Motor neuron (in vitro differentiated cells): ENCODE measurements at regions not wholly inside any gene's neighbourhood (a gene's known extent, or its start where the extent isn't known, plus 50 kb on each side); places are given as distances from the start of the nearest gene placed in this dataset.
A peak's percentile ranks its signal among the peaks of the same experiment; 100 is the strongest.

Experiments
- ATAC-seq, 8 experiments: fragments of 200-7000 bp; cut with Tn5 transposase; replicated peaks in 6 of 8; 2 replicates each; pipeline ENCODE4 v1.8.0; 2021; ENCODE audit warnings: mild to moderate bottlenecking in 8 of 8, moderate library complexity in 8 of 8
- H3K27ac ChIP-seq, 2 donors: fragments of 250-450 bp; sonication (Bioruptor Pico); 2 replicates each; pipeline ENCODE4 v1.9.0; 2021; ENCODE audit warnings: antibody characterized with exemption in 2 of 2, mild to moderate bottlenecking in 2 of 2, moderate library complexity in 1 of 2
- H3K4me1 ChIP-seq, 2 donors: fragments of 250-450 bp; sonication (Bioruptor Pico); replicated peaks in 1 of 2; 2 replicates each; pipeline ENCODE4 v1.6.1; 2021; ENCODE audit warnings: antibody characterized with exemption in 2 of 2, mild to moderate bottlenecking in 2 of 2, moderate library complexity in 1 of 2
- H3K4me3 ChIP-seq, 5 donors: fragments of 250-450 bp; sonication (Bioruptor Pico); 2 replicates each; pipeline ENCODE4 v1.9.0; 2021; ENCODE audit warnings: antibody characterized with exemption in 5 of 5, mild to moderate bottlenecking in 5 of 5, moderate library complexity in 4 of 5
- WGBS, 10 experiments: fragments of 450-650 bp; shearing (Covaris generic); methylation state at CpG; one replicate each; pipeline ENCODE4 v1.0.0; 2022; 5-methylcytosine and 5-hydroxymethylcytosine counted together
- in situ Hi-C, 9 experiments: fragments of 400-800 bp; cut with MboI; loops; one replicate each; pipeline ENCODE4 v1.15.0; 2021; ENCODE audit warnings: low sequenced_read_pairs in 9 of 9, low pct_unique_long_range_greater_than_20kb in 2 of 9; ENCODE audit not compliant: unreplicated experiment in 9 of 9

- Histone ChIP-seq H3K27ac (no peak overlapping the region), H3K4me1 (no peaks in the 10 kb centered on the region), H3K4me3 (no peak overlapping the region)
- no peak for ATAC-seq
- WGBS, 10 experiments = 48 to 100% (median 81%) methylated on average over 1 to 3 of the region's 3 CpGs
- in situ Hi-C loops = no loop called here
These were observed 492.6 kb downstream of the RFC3 start for GRCh38 chr13:34310539-34310938.

DNA sequence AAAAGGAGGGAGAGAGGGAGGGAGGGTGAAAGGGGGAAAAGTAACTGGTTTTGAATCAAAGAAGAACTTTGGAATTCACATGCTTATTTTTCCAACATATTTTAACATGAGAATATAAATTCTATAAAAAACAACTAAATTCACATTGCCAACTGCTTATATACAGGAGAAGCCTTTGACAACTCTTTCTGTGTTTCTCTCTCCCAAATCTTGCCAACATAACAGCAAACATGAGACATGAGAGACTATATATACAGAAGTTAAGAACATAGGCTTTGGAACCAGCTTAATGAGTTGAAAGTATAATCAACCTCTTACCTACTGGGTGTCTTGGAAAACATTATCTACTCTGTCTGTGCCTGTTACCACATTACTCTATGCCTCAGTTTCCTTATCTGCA lies 493.3 kb downstream of the RFC3 start:
- no peaks in the 10 kb centered on the region for H3K4me1 ChIP-seq
- H3K4me3 ChIP-seq = no peak overlapping the region
- in situ Hi-C loops = no loop called here
- H3K27ac ChIP-seq = no peak overlapping the region
- ATAC-seq = no peak

- in situ Hi-C loops = no loop called here
- no peak overlapping the region for H3K27ac ChIP-seq
- H3K4me1 ChIP-seq = no peaks in the 10 kb centered on the region
- WGBS, 10 experiments = 78 to 100% (median 100%) methylated on average over 1 of the region's 1 CpG; no CpG with 5 or more reads in 3 of the 10 experiments
- no peak overlapping the region for H3K4me3 ChIP-seq
- ATAC-seq = peak in 1 of 8 experiments; percentile 66
These were observed 494.6 kb downstream of the RFC3 start for GRCh38 chr13:34312578-34312977.

DNA sequence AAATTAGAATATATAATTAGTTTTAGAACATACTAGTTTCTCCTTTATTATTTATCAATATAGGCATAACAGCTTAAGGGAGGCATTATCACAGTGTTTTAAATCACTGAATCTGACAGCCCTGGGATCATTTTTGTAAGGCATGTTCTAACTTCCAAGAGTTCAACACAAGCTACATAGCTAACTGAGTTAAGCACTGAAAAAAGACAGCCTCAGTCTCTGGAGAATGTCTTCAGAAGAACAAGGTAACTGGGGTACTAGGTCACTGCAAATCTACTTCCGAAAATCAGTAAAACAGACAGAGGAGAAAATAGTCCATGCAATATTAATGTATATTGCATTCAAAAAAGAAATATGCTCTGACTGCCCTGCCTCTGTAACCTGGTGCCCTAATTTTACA lies 502.1 kb downstream of the RFC3 start:
- H3K27ac ChIP-seq = no peak overlapping the region
- H3K4me1 ChIP-seq = peaks cover 6 to 21% of the 10 kb centered on the region in 2 donors
- H3K4me3 ChIP-seq = no peak overlapping the region
- 0 to 100% (median 86%) methylated on average over 1 of the region's 1 CpG; no CpG with 5 or more reads in 1 of the 10 experiments for WGBS, 10 experiments
- in situ Hi-C loops = no loop called here
- no peak for ATAC-seq

DNA sequence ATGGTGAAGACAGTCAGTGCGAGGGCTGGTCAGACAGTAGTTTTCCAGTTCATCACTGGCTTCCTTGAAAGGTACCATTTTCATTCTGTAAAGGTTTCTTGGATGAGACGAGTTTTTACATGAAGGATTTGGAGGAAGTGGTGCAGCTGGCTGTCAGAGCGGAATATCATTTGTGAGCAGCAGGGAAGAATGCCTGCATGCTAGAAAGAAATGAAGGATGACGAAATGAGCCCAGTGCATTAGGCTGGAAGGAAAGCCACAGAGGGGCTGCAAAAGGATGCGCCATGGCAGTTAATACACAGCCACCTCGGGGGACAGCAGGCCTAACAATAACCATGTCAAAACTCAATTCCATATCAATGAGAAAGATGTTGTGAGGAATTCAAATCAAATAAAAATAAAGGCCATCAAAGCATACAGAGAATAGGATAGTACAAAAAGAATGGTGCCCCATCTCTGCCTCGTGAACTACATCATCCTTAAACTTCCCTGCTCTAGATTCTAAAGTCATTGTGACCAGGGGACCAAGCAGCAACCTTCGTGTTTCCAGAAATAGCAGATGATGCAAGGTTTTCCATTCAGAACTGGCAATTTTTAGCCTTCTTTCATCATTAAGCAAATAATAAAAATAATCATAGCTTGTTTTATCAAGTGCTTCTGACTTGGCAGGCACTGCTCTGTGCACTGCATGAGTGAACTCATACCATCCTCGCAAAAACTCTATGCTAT lies 504.2 kb downstream of the RFC3 start:
- 46 to 82% (median 78%) methylated on average over 1 to 9 of the region's 9 CpGs for WGBS, 10 experiments

DNA sequence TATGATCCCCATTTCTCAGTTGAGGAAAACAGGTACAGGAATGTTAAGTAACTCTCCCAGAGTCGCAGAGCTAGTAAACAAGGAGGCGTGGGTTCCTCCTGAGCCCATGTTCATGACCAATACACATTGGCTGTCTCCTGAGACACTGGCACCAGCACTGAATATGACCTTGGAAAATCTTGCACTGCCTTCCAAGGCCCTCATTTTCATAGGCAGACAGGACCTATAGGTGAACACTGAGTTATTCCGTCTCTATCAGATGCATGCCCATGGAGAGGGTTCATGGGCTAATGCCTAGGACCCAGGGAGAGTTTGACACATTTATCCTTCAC lies 504.8 kb downstream of the RFC3 start:
- H3K27ac ChIP-seq = no peak overlapping the region
- no peak overlapping the region for H3K4me3 ChIP-seq
- peaks cover 6 to 21% of the 10 kb centered on the region in 2 donors for H3K4me1 ChIP-seq
- 14 to 100% (median 71%) methylated on average over 1 to 2 of the region's 3 CpGs; no CpG with 5 or more reads in 6 of the 10 experiments for WGBS, 10 experiments
- ATAC-seq = no peak
- in situ Hi-C loops = no loop called here

More for the DNA sequence above, 504.2 kb downstream of the RFC3 start:
- ATAC-seq = peak in 5 of 8 experiments; percentile 47 to 74 (median 63)
- in situ Hi-C loops = no loop called here
- no peak overlapping the region for H3K27ac ChIP-seq
- no peak overlapping the region for H3K4me3 ChIP-seq
- H3K4me1 ChIP-seq = peaks cover 6 to 21% of the 10 kb centered on the region in 2 donors

DNA sequence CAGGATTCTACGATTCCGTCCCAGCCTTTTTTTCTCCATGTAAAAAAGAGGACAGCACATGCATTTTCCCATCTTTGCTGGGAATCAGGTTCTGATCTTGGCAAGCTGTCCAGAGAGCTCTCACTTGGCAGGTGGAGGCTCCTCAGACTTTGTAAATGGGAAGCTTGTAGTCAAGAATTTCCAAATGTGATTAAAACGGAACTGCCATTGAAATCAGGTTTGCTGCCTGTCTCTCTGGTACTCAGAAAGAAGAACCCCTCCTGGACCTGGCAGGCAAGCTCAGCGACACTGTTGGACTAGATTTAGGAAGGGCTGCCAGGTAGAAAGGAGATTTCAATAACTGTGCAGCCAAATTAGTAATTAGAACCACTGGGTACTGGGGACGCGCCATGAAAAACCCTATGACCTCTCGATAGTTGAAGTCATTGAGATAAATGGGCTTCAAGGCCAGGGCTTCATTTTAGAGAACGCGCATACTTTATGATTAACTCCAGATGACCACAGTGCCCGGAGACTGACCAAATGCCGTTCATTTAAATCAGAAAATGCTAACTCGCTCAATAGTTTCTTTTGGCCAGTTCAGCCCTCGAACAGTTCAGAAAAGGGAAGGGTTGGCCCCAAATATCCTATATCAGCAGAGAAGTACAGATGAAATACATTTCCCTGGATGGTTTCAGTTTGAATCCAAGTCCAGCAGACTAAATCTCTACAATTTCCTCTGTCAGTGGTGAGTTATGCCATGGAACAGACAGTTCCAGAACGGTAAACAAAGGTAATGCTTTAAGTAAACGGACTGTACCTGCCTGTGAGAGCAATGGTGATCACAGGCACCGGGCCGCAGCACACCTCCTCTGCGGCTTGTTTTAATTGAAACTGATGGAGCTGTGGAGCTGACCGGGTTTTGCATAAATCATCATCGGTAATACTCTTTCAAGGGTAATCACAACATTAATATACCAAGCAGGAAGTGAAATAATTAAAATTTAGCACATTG lies 517.4 kb downstream of the RFC3 start:
- ATAC-seq = peak in 1 of 8 experiments; percentile 37
- 40 to 96% (median 78%) methylated on average over 1 to 19 of the region's 20 CpGs for WGBS, 10 experiments
- H3K4me1 ChIP-seq = no peaks in the 10 kb centered on the region
- H3K4me3 ChIP-seq = no peak overlapping the region
- no peak overlapping the region for H3K27ac ChIP-seq
- in situ Hi-C loops = no loop called here

- Histone ChIP-seq H3K27ac (no peak overlapping the region), H3K4me3 (no peak overlapping the region), H3K4me1 (no peaks in the 10 kb centered on the region)
- ATAC-seq = no peak
- 33 to 100% (median 80%) methylated on average over 1 of the region's 1 CpG; no CpG with 5 or more reads in 2 of the 10 experiments for WGBS, 10 experiments
- in situ Hi-C loops = no loop called here
These were observed 520.2 kb downstream of the RFC3 start for GRCh38 chr13:34338102-34338501.

DNA sequence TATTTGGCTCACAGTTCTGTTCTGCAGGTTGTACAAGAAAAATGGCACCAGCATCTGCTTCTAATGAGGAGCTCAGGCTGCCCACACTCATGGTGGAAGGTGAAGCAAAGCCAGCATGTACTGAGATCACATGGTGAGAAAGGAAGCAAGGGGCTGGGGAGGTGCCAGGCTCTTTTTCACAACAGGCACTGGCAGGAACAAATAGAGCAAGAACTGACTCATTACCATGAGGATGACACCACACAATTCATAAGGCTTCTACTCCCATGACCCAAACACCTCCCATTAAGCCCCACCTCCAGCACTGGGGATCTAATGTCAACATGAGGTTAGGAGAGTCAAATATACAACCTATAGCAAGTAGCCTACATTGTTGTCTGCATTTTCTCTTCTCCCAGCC lies 522.6 kb downstream of the RFC3 start:
- H3K27ac ChIP-seq = no peak overlapping the region
- H3K4me3 ChIP-seq = no peak overlapping the region
- ATAC-seq = peak in 3 of 8 experiments; percentile 40 to 48 (median 45)
- H3K4me1 ChIP-seq = peaks cover 9% of the 10 kb centered on the region in 2 donors
- in situ Hi-C loops = no loop called here

DNA sequence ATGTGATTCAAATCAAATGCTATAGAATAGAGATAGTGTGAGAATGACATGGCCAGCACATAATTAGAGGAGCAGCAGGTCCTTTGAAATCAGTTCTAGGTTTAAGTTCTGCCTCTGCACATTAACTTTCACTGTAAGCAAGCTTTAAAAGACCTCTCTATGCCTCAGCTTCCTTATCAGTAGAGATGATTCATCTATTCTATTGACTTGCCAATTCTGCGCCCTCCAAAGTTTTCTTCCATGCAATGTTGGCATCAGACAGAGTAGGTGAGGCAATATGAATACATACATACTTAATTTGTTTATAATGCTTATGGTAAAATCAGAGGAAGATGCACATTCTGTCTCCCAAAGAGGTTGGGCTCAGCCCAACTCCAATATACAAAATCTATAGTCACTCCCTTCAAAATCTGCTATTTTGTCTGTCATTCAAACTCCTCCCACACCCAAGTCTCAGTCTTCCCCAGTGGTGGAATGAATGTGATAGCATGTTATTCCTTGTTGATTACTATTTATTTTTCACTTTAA lies 525.5 kb downstream of the RFC3 start:
- 0 to 100% (median 100%) methylated on average over 1 of the region's 1 CpG; no CpG with 5 or more reads in 3 of the 10 experiments for WGBS, 10 experiments
- peak in 2 of 8 experiments; percentile 68 to 70 for ATAC-seq
- Histone ChIP-seq H3K27ac (no peak overlapping the region), H3K4me1 (peaks cover 15 to 21% of the 10 kb centered on the region in 2 donors), H3K4me3 (no peak overlapping the region)
- in situ Hi-C loops = no loop called here

DNA sequence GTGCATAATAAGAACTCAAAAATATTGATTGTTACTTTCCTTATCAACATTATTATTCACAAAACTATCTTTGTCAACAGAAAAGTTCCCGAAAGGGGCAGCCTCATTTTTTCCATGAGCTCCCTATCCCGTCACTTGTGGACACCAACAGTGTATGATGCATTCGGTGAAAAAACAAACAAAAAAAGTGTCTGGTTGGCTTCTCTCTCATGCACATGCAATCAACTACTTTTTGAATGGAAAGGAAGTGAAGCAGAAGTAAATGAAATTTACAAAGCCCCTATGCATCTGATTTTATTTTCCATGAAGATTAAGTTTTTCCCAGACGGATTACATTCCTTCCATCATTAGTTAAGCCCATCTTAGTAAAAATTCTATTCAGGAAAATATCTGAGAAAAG lies 526.9 kb downstream of the RFC3 start:
- no peak overlapping the region for H3K4me3 ChIP-seq
- H3K27ac ChIP-seq = no peak overlapping the region
- in situ Hi-C loops = no loop called here
- WGBS, 10 experiments = 0 to 67% (median 20%) methylated on average over 1 to 4 of the region's 4 CpGs
- peaks cover 15 to 21% of the 10 kb centered on the region in 2 donors for H3K4me1 ChIP-seq
- ATAC-seq = peak in 3 of 8 experiments; percentile 27 to 50 (median 32)

GRCh38 chr13:34345258-34345965 lies 527.5 kb downstream of the RFC3 start:
- Histone ChIP-seq H3K27ac (peak overlapping the region in 1 of 2 donors; percentile 23), H3K4me3 (no peak overlapping the region), H3K4me1 (peaks cover 15 to 21% of the 10 kb centered on the region in 2 donors)
- 2 to 26% (median 9%) methylated on average over 2 to 7 of the region's 7 CpGs for WGBS, 10 experiments
- in situ Hi-C loops = no loop called here
- ATAC-seq = peak in 6 of 8 experiments; percentile 21 to 64 (median 56)

GRCh38 chr13:34346626-34347025 lies 528.7 kb downstream of the RFC3 start:
- H3K4me3 ChIP-seq = no peak overlapping the region
- in situ Hi-C loops = no loop called here
- H3K4me1 ChIP-seq = peaks cover 15 to 21% of the 10 kb centered on the region in 2 donors
- H3K27ac ChIP-seq = no peak overlapping the region
- ATAC-seq = no peak
- 4 to 100% (median 93%) methylated on average over 1 to 4 of the region's 4 CpGs for WGBS, 10 experiments
